Hepatocyte (in vitro differentiated cells): ENCODE measurements at regions not wholly inside any gene's neighbourhood (a gene's known extent, or its start where the extent isn't known, plus 50 kb on each side); places are given as distances from the start of the nearest gene placed in this dataset.
"Not testable (repeated sequence)": the region's sequence is repeated elsewhere in the genome, so short reads cannot be mapped to it uniquely, and the experiment has no call there.

ENCODE experiments used
- DNase-seq: peaks from one replicate; pipeline ENCODE4 v3.0.0-alpha.2; 2016; ENCODE audit warnings: low spot score
- H2AFZ ChIP-seq: fragments of 200-600 bp; sonication (generic); 2 replicates; pipeline ENCODE4 v1.6.0; 2016; ENCODE audit warnings: antibody characterized with exemption, mild to moderate bottlenecking
- H3K27ac ChIP-seq: fragments of 200-600 bp; sonication (generic); 2 replicates; pipeline ENCODE4 v1.5.1; 2016; ENCODE audit warnings: mild to moderate bottlenecking
- H3K27me3 ChIP-seq: fragments of 200-600 bp; sonication (generic); 2 replicates; pipeline ENCODE4 v1.6.1; 2016
- H3K36me3 ChIP-seq: fragments of 200-600 bp; sonication (generic); replicated peaks from 2 replicates; pipeline ENCODE4 v1.5.1; 2016; ENCODE audit warnings: low read depth; ENCODE audit not compliant: insufficient read depth
- H3K4me1 ChIP-seq: fragments of 200-600 bp; sonication (generic); 2 replicates; pipeline ENCODE4 v1.5.1; 2016; ENCODE audit warnings: mild to moderate bottlenecking, moderate library complexity; ENCODE audit not compliant: insufficient read depth
- H3K4me2 ChIP-seq: fragments of 200-600 bp; sonication (generic); 2 replicates; pipeline ENCODE4 v1.6.0; 2016
- H3K4me3 ChIP-seq: fragments of 200-600 bp; sonication (generic); 2 replicates; pipeline ENCODE4 v1.5.1; 2016; ENCODE audit warnings: mild to moderate bottlenecking
- H3K79me2 ChIP-seq: fragments of 200-600 bp; sonication (generic); 2 replicates; pipeline ENCODE4 v1.6.0; 2017; ENCODE audit warnings: mild to moderate bottlenecking
- H3K9me2 ChIP-seq: fragments of 200-600 bp; sonication (generic); replicated peaks from 2 replicates; pipeline ENCODE4 v1.6.0; 2017; ENCODE audit warnings: mild to moderate bottlenecking; ENCODE audit not compliant: insufficient read depth
- H3K9me3 ChIP-seq: fragments of 200-600 bp; sonication (generic); 2 replicates; pipeline ENCODE4 v1.5.1; 2016; ENCODE audit warnings: low read depth, mild to moderate bottlenecking
- H4K20me1 ChIP-seq: fragments of 200-600 bp; sonication (generic); 2 replicates; pipeline ENCODE4 v1.6.0; 2016; ENCODE audit warnings: mild to moderate bottlenecking; ENCODE audit not compliant: insufficient read depth, poor library complexity, severe bottlenecking
- EZH2 ChIP-seq: fragments of 200-600 bp; sonication (generic); IDR thresholded peaks from 2 replicates; pipeline ENCODE4 v1.6.1; 2016; ENCODE audit warnings: antibody characterized with exemption, mild to moderate bottlenecking, borderline replicate concordance
- EZH2phosphoT487 ChIP-seq: fragments of 200-600 bp; sonication (generic); IDR thresholded peaks from one replicate; pipeline ENCODE4 v1.6.1; 2018; ENCODE audit warnings: antibody characterized with exemption, mild to moderate bottlenecking, low read depth, moderate library complexity; ENCODE audit not compliant: unreplicated experiment, severe bottlenecking
- WGBS: methylation state at CpG from one replicate; pipeline ENCODE4 v1.1.6; 2016; ENCODE audit warnings: low lambda C conversion rate; ENCODE audit errors: missing lambda C conversion rate; 5-methylcytosine and 5-hydroxymethylcytosine counted together
- TF ChIP-seq, protein P1 (sequence below): fragments of 200-600 bp; sonication (generic); IDR thresholded peaks from 2 replicates; pipeline ENCODE4 v1.5.1; 2016; ENCODE audit warnings: antibody characterized with exemption, mild to moderate bottlenecking; ENCODE audit not compliant: poor library complexity

DNA sequence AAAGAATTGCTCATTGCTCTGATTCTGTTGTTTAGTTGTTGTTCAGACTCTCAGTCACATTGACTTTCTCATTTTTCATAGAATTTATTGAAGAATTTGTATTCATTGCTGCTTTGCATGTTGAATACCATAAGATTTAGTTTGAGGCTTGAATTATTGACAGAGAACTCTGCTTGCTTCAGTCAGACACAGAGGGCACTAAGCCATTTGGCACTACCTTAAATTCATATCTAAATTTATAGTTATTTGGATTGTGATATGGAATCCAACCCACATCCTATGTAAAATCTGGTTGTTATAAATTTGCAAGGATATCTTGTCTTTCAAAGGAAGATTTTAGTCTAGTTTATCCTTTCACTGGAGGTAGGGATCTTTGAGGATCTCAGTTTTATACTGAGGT is 1748.6 kb downstream of the BRINP3 start:
- H2AFZ ChIP-seq = no peak overlapping the region
- no peaks in the 10 kb centered on the region for H4K20me1 ChIP-seq
- H3K4me1 ChIP-seq = no peaks in the 10 kb centered on the region
- no peak for TF ChIP-seq EZH2phosphoT487
- TF ChIP-seq, protein P1, sequence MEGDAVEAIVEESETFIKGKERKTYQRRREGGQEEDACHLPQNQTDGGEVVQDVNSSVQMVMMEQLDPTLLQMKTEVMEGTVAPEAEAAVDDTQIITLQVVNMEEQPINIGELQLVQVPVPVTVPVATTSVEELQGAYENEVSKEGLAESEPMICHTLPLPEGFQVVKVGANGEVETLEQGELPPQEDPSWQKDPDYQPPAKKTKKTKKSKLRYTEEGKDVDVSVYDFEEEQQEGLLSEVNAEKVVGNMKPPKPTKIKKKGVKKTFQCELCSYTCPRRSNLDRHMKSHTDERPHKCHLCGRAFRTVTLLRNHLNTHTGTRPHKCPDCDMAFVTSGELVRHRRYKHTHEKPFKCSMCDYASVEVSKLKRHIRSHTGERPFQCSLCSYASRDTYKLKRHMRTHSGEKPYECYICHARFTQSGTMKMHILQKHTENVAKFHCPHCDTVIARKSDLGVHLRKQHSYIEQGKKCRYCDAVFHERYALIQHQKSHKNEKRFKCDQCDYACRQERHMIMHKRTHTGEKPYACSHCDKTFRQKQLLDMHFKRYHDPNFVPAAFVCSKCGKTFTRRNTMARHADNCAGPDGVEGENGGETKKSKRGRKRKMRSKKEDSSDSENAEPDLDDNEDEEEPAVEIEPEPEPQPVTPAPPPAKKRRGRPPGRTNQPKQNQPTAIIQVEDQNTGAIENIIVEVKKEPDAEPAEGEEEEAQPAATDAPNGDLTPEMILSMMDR = no peak
- no peak for TF ChIP-seq EZH2
- no peaks in the 10 kb centered on the region for H3K36me3 ChIP-seq
- DNase-seq = no peak
- H3K9me3 ChIP-seq = no peaks in the 10 kb centered on the region
- H3K4me3 ChIP-seq = no peak overlapping the region
- no peak overlapping the region for H3K27ac ChIP-seq
- no peaks in the 10 kb centered on the region for H3K79me2 ChIP-seq
- H3K4me2 ChIP-seq = no peak overlapping the region
- no peaks in the 10 kb centered on the region for H3K27me3 ChIP-seq
- H3K9me2 ChIP-seq = no peaks in the 10 kb centered on the region

DNA sequence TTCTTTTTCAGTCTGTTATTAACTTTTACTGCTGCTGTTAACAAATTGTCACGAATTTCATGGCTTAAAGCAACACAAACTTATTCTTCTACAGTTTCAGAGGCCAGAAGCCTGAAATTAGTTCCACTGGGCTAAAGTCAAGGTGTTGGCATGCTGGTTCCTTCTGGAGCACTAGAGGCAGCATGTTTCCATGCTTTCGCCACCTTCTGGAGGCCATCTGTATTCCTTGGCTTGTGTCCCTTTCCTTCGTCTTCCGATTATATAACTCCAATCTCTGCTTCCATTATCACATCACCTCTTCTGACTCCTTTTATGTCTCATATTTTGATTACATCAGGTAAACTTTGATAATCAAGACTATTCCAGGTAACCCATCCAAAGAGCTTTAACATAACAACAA is 1742.1 kb downstream of the BRINP3 start:
- Histone ChIP-seq H3K4me3 (no peak overlapping the region), H2AFZ (no peak overlapping the region), H3K9me2 (no peaks in the 10 kb centered on the region), H3K27me3 (no peaks in the 10 kb centered on the region), H3K4me1 (no peaks in the 10 kb centered on the region), H3K79me2 (no peaks in the 10 kb centered on the region), H3K4me2 (no peak overlapping the region), H3K27ac (no peak overlapping the region), H4K20me1 (no peaks in the 10 kb centered on the region), H3K36me3 (no peaks in the 10 kb centered on the region), H3K9me3 (no peaks in the 10 kb centered on the region)
- TF ChIP-seq EZH2 (no peak), EZH2phosphoT487 (no peak)
- TF ChIP-seq, protein P1 = no peak
- 93% methylated on average over 4 of the region's 4 CpGs for WGBS
- no peak for DNase-seq

DNA sequence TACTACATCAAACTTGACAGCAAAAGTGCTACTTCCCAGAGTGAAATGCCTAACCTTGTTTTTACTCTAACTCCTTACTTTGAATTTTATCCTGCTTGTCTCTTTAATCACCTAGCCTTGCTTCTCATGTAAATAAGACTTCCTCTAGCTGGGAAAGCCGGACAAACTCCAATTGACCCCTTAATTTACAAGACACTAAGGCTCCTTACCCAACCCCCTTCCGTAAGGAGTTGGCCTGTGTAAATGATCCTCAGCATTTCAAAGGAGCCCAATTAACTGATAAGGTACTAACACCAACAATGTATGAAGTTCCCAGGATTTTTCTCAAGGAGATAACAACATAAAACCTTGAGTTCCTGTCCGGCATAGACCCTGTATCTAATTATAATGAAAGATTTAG is 1728.4 kb downstream of the BRINP3 start:
- H3K79me2 ChIP-seq = not testable (repeated sequence)

DNA sequence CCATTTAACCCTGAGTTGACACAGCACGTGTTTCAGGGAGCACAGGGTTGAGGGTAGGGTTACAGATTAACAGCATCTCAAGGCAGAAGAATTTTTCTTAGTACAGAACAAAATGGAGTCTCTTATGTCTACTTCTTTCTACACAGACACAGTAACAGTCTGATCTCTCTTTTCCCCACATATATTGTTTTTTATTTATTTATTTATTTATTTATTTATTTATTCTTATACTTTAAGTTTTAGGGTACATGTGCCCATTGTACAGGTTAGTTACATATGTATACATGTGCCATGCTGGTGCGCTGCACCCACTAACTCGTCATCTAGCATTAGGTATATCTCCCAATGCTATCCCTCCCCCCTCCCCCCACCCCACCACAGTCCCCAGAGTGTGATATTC is 1725.6 kb downstream of the BRINP3 start:
- not testable (repeated sequence) for H4K20me1 ChIP-seq, H3K27me3 ChIP-seq, H3K4me3 ChIP-seq, H3K27ac ChIP-seq, H3K4me2 ChIP-seq, H3K9me2 ChIP-seq, H3K36me3 ChIP-seq, H3K4me1 ChIP-seq, H3K79me2 ChIP-seq, H3K9me3 ChIP-seq, DNase-seq, H2AFZ ChIP-seq
- WGBS = 73% methylated on average over 3 of the region's 3 CpGs

More for the DNA sequence above, 1728.4 kb downstream of the BRINP3 start:
- not testable (repeated sequence) for DNase-seq, H3K9me2 ChIP-seq, H3K27ac ChIP-seq, H4K20me1 ChIP-seq, H3K27me3 ChIP-seq, H3K4me1 ChIP-seq, H3K4me2 ChIP-seq, H3K4me3 ChIP-seq, H3K36me3 ChIP-seq, H3K9me3 ChIP-seq, H2AFZ ChIP-seq
- WGBS = 28% methylated on average over 3 of the region's 3 CpGs

DNA sequence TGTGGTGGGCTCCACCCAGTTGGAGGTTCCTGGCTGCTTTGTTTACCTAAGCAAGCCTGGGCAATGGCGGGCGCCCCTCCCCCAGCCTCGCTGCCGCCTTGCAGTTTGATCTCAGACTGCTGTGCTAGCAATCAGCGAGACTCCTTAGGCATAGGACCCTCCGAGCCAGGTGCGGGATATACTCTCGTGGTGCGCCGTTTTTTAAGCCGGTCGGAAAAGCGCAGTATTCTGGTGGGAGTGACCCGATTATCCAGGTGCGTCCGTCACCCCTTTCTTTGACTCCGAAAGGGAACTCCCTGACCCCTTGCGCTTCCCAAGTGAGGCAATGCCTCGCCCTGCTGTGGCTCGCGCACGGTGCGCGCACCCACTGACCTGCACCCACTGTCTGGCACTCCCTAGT is 1719.9 kb downstream of the BRINP3 start:
- H3K79me2 ChIP-seq, H3K36me3 ChIP-seq, H3K4me3 ChIP-seq, H2AFZ ChIP-seq, H3K4me2 ChIP-seq, H3K9me2 ChIP-seq, DNase-seq, H3K27ac ChIP-seq, H3K27me3 ChIP-seq, H3K4me1 ChIP-seq, H3K9me3 ChIP-seq, H4K20me1 ChIP-seq: not testable (repeated sequence)
- 81% methylated on average over 23 of the region's 24 CpGs for WGBS
